SK-N-MC (cell line): ENCODE measurements at regions not wholly inside any gene's neighbourhood (a gene's known extent, or its start where the extent isn't known, plus 50 kb on each side); places are given as distances from the start of the nearest gene placed in this dataset.
"Not testable (repeated sequence)": the region's sequence is repeated elsewhere in the genome, so short reads cannot be mapped to it uniquely, and the experiment has no call there.

Source experiments
- DNase-seq: peaks from one replicate; pipeline ENCODE4 v3.0.0-alpha.2; 2011; ENCODE audit warnings: low read depth, low spot score
- H3K27ac ChIP-seq: fragments of 200-600 bp; sonication (generic); 2 replicates; pipeline ENCODE4 v1.5.1; 2016; ENCODE audit warnings: mixed run types
- H3K36me3 ChIP-seq: fragments of 200-600 bp; sonication (generic); 2 replicates; pipeline ENCODE4 v1.6.1; 2017; ENCODE audit warnings: antibody characterized with exemption, low read length, mixed read lengths; ENCODE audit not compliant: insufficient read depth
- H3K4me3 ChIP-seq: fragments of 200-600 bp; sonication (generic); 2 replicates; pipeline ENCODE4 v1.5.1; 2016
- H3K9ac ChIP-seq: fragments of 200-600 bp; sonication (generic); 2 replicates; pipeline ENCODE4 v1.8.0; 2017; ENCODE audit warnings: mixed run types, mixed read lengths; ENCODE audit not compliant: insufficient read length
- H3K9me3 ChIP-seq: fragments of 200-600 bp; sonication (generic); 2 replicates; pipeline ENCODE4 v1.6.1; 2017; ENCODE audit warnings: low read depth, mild to moderate bottlenecking, antibody characterized with exemption, low read length, moderate library complexity, mixed read lengths
- EZH2 ChIP-seq: fragments of 200-600 bp; sonication (generic); IDR thresholded peaks from one replicate; pipeline ENCODE4 v1.6.1; 2017; ENCODE audit warnings: antibody characterized with exemption
- FOXP2 ChIP-seq: optimal IDR thresholded peaks from 2 replicates; pipeline ENCODE3; 2011; ENCODE audit warnings: mild to moderate bottlenecking, moderate library complexity; ENCODE audit not compliant: insufficient read depth; ENCODE audit errors: extremely low read length, control extremely low read depth
- POLR2AphosphoS5 ChIP-seq: IDR thresholded peaks from 2 replicates; pipeline ENCODE4 v1.6.1; 2012; ENCODE audit warnings: mild to moderate bottlenecking, low read depth, low read length, borderline replicate concordance

DNA sequence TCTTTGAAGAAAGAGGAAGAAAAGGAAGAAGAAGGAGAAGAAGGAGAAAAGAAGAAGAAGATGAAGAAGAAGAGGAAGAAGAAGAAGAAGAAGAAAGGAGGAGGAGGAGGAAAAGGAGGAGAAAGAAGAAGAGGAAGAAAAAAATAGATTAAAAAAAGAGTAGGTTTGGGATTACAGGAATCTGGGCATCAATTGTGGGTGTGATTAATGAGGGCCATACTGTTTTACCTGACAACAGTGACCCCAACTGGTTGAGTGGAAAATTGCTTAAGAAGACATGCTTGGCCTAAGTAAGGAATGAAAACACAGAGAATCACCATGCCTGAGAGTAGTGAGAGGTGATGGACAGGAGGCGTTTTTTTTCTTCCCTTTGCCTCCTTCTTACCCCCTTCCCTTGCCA, 114.6 kb downstream of the FAM170A start:
- Histone ChIP-seq H3K9me3 (no peaks in the 10 kb centered on the region), H3K4me3 (no peak overlapping the region), H3K9ac (no peak overlapping the region), H3K27ac (no peak overlapping the region), H3K36me3 (no peaks in the 10 kb centered on the region)
- TF ChIP-seq EZH2, result no peak
- no peak for TF ChIP-seq POLR2AphosphoS5
- no peak for TF ChIP-seq FOXP2
- peak; percentile 10 for DNase-seq

GRCh38 chr5:119745976-119746375, 116.6 kb downstream of the FAM170A start:
- DNase-seq, result no peak
- Histone ChIP-seq H3K9me3 (no peaks in the 10 kb centered on the region), H3K36me3 (no peaks in the 10 kb centered on the region), H3K27ac (no peak overlapping the region), H3K4me3 (no peak overlapping the region), H3K9ac (no peak overlapping the region)
- TF ChIP-seq FOXP2 (no peak), POLR2AphosphoS5 (no peak), EZH2 (no peak)

- H3K36me3 ChIP-seq, result no peaks in the 10 kb centered on the region
- no peak for DNase-seq
- TF ChIP-seq EZH2 (no peak), POLR2AphosphoS5 (no peak), FOXP2 (no peak)
Measured at GRCh38 chr5:119746984-119747383, 117.6 kb downstream of the FAM170A start.

DNA sequence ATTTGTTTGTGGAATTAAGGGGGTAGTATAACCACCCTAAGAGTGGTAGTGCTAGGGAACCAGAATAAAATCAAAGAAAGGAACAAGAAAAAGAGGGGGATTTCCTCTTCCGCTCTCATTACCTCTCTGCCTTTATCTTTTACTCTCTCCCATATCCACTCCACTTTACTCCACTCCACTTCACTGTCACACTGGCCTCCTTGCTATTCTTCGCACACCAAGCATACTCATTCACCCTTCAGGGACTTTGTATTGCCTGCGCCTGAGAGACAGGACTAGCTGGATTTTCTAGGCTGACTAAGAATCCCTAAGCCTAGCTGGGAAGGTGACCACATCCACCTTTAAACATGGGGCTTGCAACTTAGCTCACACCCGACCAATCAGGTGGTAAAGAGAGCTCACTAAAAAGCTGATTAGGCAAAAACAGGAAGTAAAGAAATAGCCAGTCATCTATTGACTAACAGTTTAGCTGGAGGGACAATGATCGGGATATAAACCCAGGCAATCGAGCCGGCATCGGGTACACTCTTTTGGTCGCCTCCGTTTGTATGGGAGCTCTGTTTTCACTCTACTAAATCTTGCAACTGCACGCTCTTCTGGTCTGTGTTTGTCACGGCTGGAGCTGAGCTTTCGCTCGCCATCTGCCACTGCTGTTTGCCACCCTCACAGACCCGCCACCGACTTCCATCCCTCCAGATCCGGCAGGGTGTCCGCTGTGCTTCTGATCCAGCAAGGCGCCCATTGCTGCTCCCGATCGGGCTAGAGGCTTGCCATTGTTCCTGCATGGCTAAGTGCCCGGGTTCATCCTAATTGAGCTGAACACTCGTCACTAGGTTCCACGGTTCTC, 121.8 kb downstream of the FAM170A start:
- Histone ChIP-seq H3K9me3 (no peaks in the 10 kb centered on the region), H3K4me3 (no peak overlapping the region), H3K27ac (no peak overlapping the region), H3K36me3 (no peaks in the 10 kb centered on the region), H3K9ac (no peak overlapping the region)
- no peak for TF ChIP-seq EZH2
- no peak for TF ChIP-seq POLR2AphosphoS5
- no peak for TF ChIP-seq FOXP2
- no peak for DNase-seq

More at GRCh38 chr5:119746984-119747383, 117.6 kb downstream of the FAM170A start:
- Histone ChIP-seq H3K4me3 (no peak overlapping the region), H3K27ac (no peak overlapping the region), H3K9ac (no peak overlapping the region), H3K9me3 (no peaks in the 10 kb centered on the region)

DNA sequence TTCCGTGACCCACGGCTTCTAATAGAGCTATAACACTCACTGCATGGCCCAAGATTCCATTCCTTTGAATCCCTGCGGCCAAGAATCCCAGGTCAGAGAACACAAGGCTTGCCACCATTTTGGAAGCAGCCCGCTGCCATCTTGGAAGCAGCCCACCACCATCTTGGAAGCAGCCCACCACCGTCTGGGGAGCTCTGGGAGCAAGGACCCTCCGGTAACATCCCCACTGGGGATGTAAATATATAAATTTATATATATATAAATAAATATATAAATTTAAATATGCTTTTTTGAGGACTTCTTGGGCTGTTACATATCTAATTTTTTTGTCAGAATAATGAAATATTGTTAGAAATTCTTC, 122.4 kb downstream of the FAM170A start:
- H3K9ac ChIP-seq, result no peak overlapping the region
- TF ChIP-seq EZH2 (no peak), POLR2AphosphoS5 (no peak), FOXP2 (no peak)
- DNase-seq, result no peak
- no peaks in the 10 kb centered on the region for H3K36me3 ChIP-seq
- no peak overlapping the region for H3K4me3 ChIP-seq
- H3K9me3 ChIP-seq, result no peaks in the 10 kb centered on the region
- H3K27ac ChIP-seq, result no peak overlapping the region

GRCh38 chr5:119752921-119753886, 123.8 kb downstream of the FAM170A start:
- no peak for DNase-seq
- H3K27ac ChIP-seq, result no peak overlapping the region
- H3K9ac ChIP-seq, result no peak overlapping the region
- no peaks in the 10 kb centered on the region for H3K36me3 ChIP-seq
- no peak for TF ChIP-seq FOXP2
- no peaks in the 10 kb centered on the region for H3K9me3 ChIP-seq
- no peak overlapping the region for H3K4me3 ChIP-seq

DNA sequence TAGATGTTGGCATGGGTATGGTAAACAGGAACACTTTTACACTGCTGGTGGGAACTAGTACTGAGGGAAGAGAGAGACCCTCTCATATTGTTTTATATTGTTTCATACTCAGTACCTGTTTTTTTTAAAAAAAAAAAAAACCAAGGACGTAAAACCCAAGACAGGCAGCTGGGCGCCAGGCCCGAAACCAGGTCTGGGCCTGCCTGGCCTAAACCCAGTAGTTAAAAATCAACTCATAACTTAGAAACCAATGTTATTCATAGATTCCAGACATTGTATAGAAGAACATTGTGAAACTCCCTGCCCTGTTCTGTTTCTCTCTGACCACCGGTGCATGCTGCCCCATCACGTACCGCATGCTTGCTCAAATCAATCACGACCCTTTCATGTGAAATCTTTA, 125.5 kb downstream of the FAM170A start:
- not testable (repeated sequence) for DNase-seq, H3K36me3 ChIP-seq, H3K4me3 ChIP-seq, H3K9ac ChIP-seq, H3K9me3 ChIP-seq, H3K27ac ChIP-seq

DNA sequence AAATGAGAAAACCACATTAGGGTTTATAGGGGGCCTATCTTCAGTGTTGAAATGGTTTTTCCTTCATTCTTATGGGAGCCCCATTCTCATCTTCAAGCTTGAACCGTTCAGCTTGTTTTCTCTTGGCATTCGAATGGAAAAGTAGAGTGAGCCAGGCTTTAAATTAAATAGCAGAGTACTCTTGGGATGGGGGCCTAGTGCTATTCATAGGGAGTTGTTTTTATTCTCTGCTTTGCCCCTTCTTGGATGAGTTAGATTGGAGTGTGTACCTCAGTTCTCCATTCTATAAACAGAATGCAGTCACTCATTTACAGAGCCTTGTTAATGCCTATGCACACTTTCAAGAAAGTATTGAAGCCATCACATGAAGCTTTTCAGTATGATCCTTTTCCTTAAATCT, 127.9 kb downstream of the FAM170A start:
- H3K4me3 ChIP-seq, result no peak overlapping the region
- H3K9me3 ChIP-seq, result no peaks in the 10 kb centered on the region
- H3K36me3 ChIP-seq, result no peaks in the 10 kb centered on the region
- DNase-seq, result no peak
- H3K9ac ChIP-seq, result no peak overlapping the region
- TF ChIP-seq EZH2 (no peak), FOXP2 (no peak), POLR2AphosphoS5 (no peak)
- H3K27ac ChIP-seq, result no peak overlapping the region

- not testable (repeated sequence) for DNase-seq, H3K27ac ChIP-seq, H3K9ac ChIP-seq, H3K4me3 ChIP-seq, H3K9me3 ChIP-seq, H3K36me3 ChIP-seq
Measured at GRCh38 chr5:119769695-119770693, 140.6 kb downstream of the FAM170A start.

- H3K27ac ChIP-seq, H3K4me3 ChIP-seq, H3K36me3 ChIP-seq, H3K9ac ChIP-seq, DNase-seq, H3K9me3 ChIP-seq: not testable (repeated sequence)
Measured at GRCh38 chr5:119780145-119780544, 150.8 kb downstream of the FAM170A start.
